MM.1S (cell line): ENCODE measurements at regions not wholly inside any gene's neighbourhood (a gene's known extent, or its start where the extent isn't known, plus 50 kb on each side); places are given as distances from the start of the nearest gene placed in this dataset.

Experiments
- EZH2 ChIP-seq: fragments of 300-600 bp; sonication (generic); optimal IDR thresholded peaks from 2 replicates; pipeline ENCODE3; 2017; ENCODE audit warnings: low read depth, mild to moderate bottlenecking, antibody characterized with exemption, low read length, mixed read lengths
- EZH2phosphoT487 ChIP-seq: fragments of 300-600 bp; sonication (generic); IDR thresholded peaks from 2 replicates; pipeline ENCODE4 v1.6.1; 2018; ENCODE audit warnings: antibody characterized with exemption, low read length
- TF ChIP-seq, protein P1 (sequence below): fragments of 300-600 bp; sonication (generic); IDR thresholded peaks from 2 replicates; pipeline ENCODE4 v1.5.1; 2016; ENCODE audit warnings: antibody characterized with exemption, low read length, mixed read lengths

DNA sequence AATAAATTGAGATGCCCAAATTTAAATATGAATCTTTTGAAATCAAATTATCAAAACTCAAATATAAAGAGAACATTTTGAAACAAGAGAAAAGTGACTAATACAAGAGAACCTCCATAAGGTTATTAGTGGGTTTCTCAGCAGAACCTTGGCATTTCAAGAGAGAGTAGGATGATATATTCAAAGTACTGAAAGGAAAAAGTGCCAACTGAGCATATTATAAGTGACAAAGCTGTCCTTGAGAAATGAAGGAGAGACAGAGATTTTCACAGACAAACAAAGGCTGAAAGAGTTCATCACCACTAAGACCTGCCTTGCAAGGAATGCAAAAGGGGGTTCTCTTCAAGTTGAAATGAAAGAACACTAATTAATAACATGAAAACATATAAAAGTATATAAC, 366.0 kb downstream of the HINT1 start:
- TF ChIP-seq, protein P1, sequence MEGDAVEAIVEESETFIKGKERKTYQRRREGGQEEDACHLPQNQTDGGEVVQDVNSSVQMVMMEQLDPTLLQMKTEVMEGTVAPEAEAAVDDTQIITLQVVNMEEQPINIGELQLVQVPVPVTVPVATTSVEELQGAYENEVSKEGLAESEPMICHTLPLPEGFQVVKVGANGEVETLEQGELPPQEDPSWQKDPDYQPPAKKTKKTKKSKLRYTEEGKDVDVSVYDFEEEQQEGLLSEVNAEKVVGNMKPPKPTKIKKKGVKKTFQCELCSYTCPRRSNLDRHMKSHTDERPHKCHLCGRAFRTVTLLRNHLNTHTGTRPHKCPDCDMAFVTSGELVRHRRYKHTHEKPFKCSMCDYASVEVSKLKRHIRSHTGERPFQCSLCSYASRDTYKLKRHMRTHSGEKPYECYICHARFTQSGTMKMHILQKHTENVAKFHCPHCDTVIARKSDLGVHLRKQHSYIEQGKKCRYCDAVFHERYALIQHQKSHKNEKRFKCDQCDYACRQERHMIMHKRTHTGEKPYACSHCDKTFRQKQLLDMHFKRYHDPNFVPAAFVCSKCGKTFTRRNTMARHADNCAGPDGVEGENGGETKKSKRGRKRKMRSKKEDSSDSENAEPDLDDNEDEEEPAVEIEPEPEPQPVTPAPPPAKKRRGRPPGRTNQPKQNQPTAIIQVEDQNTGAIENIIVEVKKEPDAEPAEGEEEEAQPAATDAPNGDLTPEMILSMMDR: no peak
- no peak for TF ChIP-seq EZH2
- TF ChIP-seq EZH2phosphoT487: no peak
